Small intestine (tissue), 7 donors: ENCODE measurements at regions not wholly inside any gene's neighbourhood (a gene's known extent, or its start where the extent isn't known, plus 50 kb on each side); places are given as distances from the start of the nearest gene placed in this dataset.

Experiments used
- DNase-seq, 2 donors: peaks; one replicate each; pipeline versions ENCODE4 v3.0.0 to v3.0.0-alpha.2; 2013
- FAIRE-seq: peaks from 2 replicates; lab custom pipeline; 2012; peaks lifted over from hg19 to GRCh38; lab: Jason Lieb, UNC
- H3K27ac ChIP-seq, 3 donors: one replicate each; pipeline ENCODE4 v1.5.1; 2013; ENCODE audit warnings: low read length in 2 of 3, mild to moderate bottlenecking in 2 of 3, control low read depth in 1 of 3, inconsistent platforms in 1 of 3, low read depth in 1 of 3, moderate library complexity in 1 of 3
- H3K27me3 ChIP-seq, 3 donors: one replicate each; pipeline ENCODE4 v1.6.1; 2013; ENCODE audit warnings: low read length in 3 of 3, inconsistent platforms in 1 of 3; ENCODE audit not compliant: control insufficient read depth in 3 of 3, insufficient read depth in 3 of 3
- H3K36me3 ChIP-seq, 3 donors: one replicate each; pipeline ENCODE4 v1.6.1; 2013; ENCODE audit warnings: low read length in 3 of 3, inconsistent platforms in 1 of 3, low read depth in 1 of 3, mild to moderate bottlenecking in 1 of 3, moderate library complexity in 1 of 3; ENCODE audit not compliant: control insufficient read depth in 3 of 3, insufficient read depth in 2 of 3
- H3K4me1 ChIP-seq, 3 donors: one replicate each; pipeline ENCODE4 v1.6.1; 2013; ENCODE audit warnings: low read length in 2 of 3, inconsistent platforms in 1 of 3, low read depth in 1 of 3, mild to moderate bottlenecking in 1 of 3, moderate library complexity in 1 of 3; ENCODE audit not compliant: control insufficient read depth in 3 of 3, insufficient read depth in 2 of 3
- H3K4me3 ChIP-seq, 3 donors: one replicate each; pipeline ENCODE4 v1.5.1; 2013; ENCODE audit warnings: low read length in 3 of 3, control low read depth in 1 of 3, inconsistent platforms in 1 of 3, low read depth in 1 of 3, mild to moderate bottlenecking in 1 of 3, moderate library complexity in 1 of 3
- H3K9me3 ChIP-seq, 2 donors: one replicate each; pipeline ENCODE4 v1.6.1; 2013; ENCODE audit warnings: low read depth in 1 of 2, low read length in 1 of 2; ENCODE audit not compliant: control insufficient read depth in 2 of 2, insufficient read depth in 1 of 2
- WGBS, 3 donors: extraction: QIAGEN DNeasy Blood & Tissue Kit; methylation state at CpG; one replicate each; pipeline ENCODE4 v1.1.7; 2013; 5-methylcytosine and 5-hydroxymethylcytosine counted together
- donor health status: healthy with polysubstance abuse.
- donor health status: control.
- donor health status: control.
- donor health status: Bipolar disorder and iron deficiency.
- donor health status: healthy.

- Histone ChIP-seq H3K36me3 (no peaks in the 10 kb centered on the region), H3K4me1 (no peaks in the 10 kb centered on the region), H3K27ac (no peak overlapping the region), H3K27me3 (no peaks in the 10 kb centered on the region), H3K4me3 (no peak overlapping the region), H3K9me3 (no peaks in the 10 kb centered on the region)
- no peak for FAIRE-seq
- DNase-seq, result peak in 1 of 2 donors; percentile 2
- WGBS, 3 donors, result 62 to 76% (median 73%) methylated on average over 10 to 14 of the region's 14 CpGs
These were observed 63.8 kb downstream of the SLITRK2 start for GRCh38 chrX:145881175-145881995.

GRCh38 chrX:145886469-145886868 is 68.8 kb downstream of the SLITRK2 start:
- FAIRE-seq, result no peak
- Histone ChIP-seq H3K27ac (no peak overlapping the region), H3K36me3 (no peaks in the 10 kb centered on the region), H3K4me3 (no peak overlapping the region), H3K9me3 (no peaks in the 10 kb centered on the region), H3K27me3 (no peaks in the 10 kb centered on the region), H3K4me1 (no peaks in the 10 kb centered on the region)
- 61 to 75% (median 69%) methylated on average over 1 of the region's 1 CpG for WGBS, 3 donors
- DNase-seq, result no peak

- Histone ChIP-seq H3K4me1 (no peaks in the 10 kb centered on the region), H3K4me3 (no peak overlapping the region), H3K36me3 (no peaks in the 10 kb centered on the region), H3K27ac (no peak overlapping the region), H3K27me3 (no peaks in the 10 kb centered on the region), H3K9me3 (no peaks in the 10 kb centered on the region)
- WGBS, 3 donors, result 60 to 84% (median 76%) methylated on average over 3 of the region's 3 CpGs
- FAIRE-seq, result no peak
- peak in 1 of 2 donors; percentile 1 for DNase-seq
These were observed 92.4 kb downstream of the SLITRK2 start for GRCh38 chrX:145910017-145910416.

GRCh38 chrX:145919400-145919799 is 101.8 kb downstream of the SLITRK2 start:
- H3K4me1 ChIP-seq, result no peaks in the 10 kb centered on the region
- H3K9me3 ChIP-seq, result no peaks in the 10 kb centered on the region
- H3K27ac ChIP-seq, result no peak overlapping the region
- H3K27me3 ChIP-seq, result no peaks in the 10 kb centered on the region
- no peaks in the 10 kb centered on the region for H3K36me3 ChIP-seq
- no peak overlapping the region for H3K4me3 ChIP-seq
- DNase-seq, result no peak
- no peak for FAIRE-seq

GRCh38 chrX:145923376-145923775 is 105.7 kb downstream of the SLITRK2 start:
- Histone ChIP-seq H3K4me1 (no peaks in the 10 kb centered on the region), H3K27me3 (no peaks in the 10 kb centered on the region), H3K9me3 (no peaks in the 10 kb centered on the region), H3K27ac (no peak overlapping the region), H3K4me3 (no peak overlapping the region), H3K36me3 (no peaks in the 10 kb centered on the region)
- WGBS, 3 donors, result 77 to 83% (median 79%) methylated on average over 4 of the region's 4 CpGs
- FAIRE-seq (no peak), DNase-seq (no peak)

GRCh38 chrX:145936769-145937168 is 119.1 kb downstream of the SLITRK2 start:
- Histone ChIP-seq H3K27me3 (no peaks in the 10 kb centered on the region), H3K9me3 (no peaks in the 10 kb centered on the region), H3K27ac (no peak overlapping the region), H3K4me3 (no peak overlapping the region), H3K4me1 (no peaks in the 10 kb centered on the region), H3K36me3 (no peaks in the 10 kb centered on the region)
- WGBS, 3 donors, result 76 to 100% (median 86%) methylated on average over 1 of the region's 1 CpG
- DNase-seq (no peak), FAIRE-seq (no peak)

- no peaks in the 10 kb centered on the region for H3K9me3 ChIP-seq
- no peak for FAIRE-seq
- no peak overlapping the region for H3K4me3 ChIP-seq
- no peaks in the 10 kb centered on the region for H3K27me3 ChIP-seq
- no peaks in the 10 kb centered on the region for H3K4me1 ChIP-seq
- DNase-seq, result no peak
- no peaks in the 10 kb centered on the region for H3K36me3 ChIP-seq
- H3K27ac ChIP-seq, result no peak overlapping the region
- 34 to 59% (median 37%) methylated on average over 3 of the region's 3 CpGs for WGBS, 3 donors
These were observed 131.4 kb downstream of the SLITRK2 start for GRCh38 chrX:145949056-145949455.

GRCh38 chrX:145953628-145954027 is 136.0 kb downstream of the SLITRK2 start:
- no peak overlapping the region for H3K4me3 ChIP-seq
- H3K27me3 ChIP-seq, result no peaks in the 10 kb centered on the region
- no peak overlapping the region for H3K27ac ChIP-seq
- H3K4me1 ChIP-seq, result no peaks in the 10 kb centered on the region
- no peaks in the 10 kb centered on the region for H3K36me3 ChIP-seq
- no peak for FAIRE-seq
- H3K9me3 ChIP-seq, result no peaks in the 10 kb centered on the region
- no peak for DNase-seq

GRCh38 chrX:145990051-145990450 is 172.4 kb downstream of the SLITRK2 start:
- Histone ChIP-seq H3K4me3 (no peak overlapping the region), H3K36me3 (no peaks in the 10 kb centered on the region), H3K27me3 (no peaks in the 10 kb centered on the region), H3K9me3 (no peaks in the 10 kb centered on the region), H3K4me1 (no peaks in the 10 kb centered on the region), H3K27ac (no peak overlapping the region)
- DNase-seq (no peak), FAIRE-seq (no peak)
- 77 to 85% (median 79%) methylated on average over 3 of the region's 3 CpGs for WGBS, 3 donors
